Stimulated activated CD8-positive, alpha-beta memory T cell treated with anti-CD3 and anti-CD28 coated beads, Interleukin-4, amount 100 ng/mL, for 4 hours (primary cell): ENCODE measurements at regions not wholly inside any gene's neighbourhood (a gene's known extent, or its start where the extent isn't known, plus 50 kb on each side); places are given as distances from the start of the nearest gene placed in this dataset.
"Not testable (repeated sequence)": the region's sequence is repeated elsewhere in the genome, so short reads cannot be mapped to it uniquely, and the experiment has no call there.

Source experiments
- DNase-seq, 2 donors: peaks; one replicate each; pipeline ENCODE4 v3.0.0-alpha.2; 2020; ENCODE audit warnings: low read depth in 2 of 2, low spot score in 1 of 2

GRCh38 chr2:84057917-84058560 lies 401.0 kb downstream of the SUCLG1 start:
- DNase-seq: no peak

DNA sequence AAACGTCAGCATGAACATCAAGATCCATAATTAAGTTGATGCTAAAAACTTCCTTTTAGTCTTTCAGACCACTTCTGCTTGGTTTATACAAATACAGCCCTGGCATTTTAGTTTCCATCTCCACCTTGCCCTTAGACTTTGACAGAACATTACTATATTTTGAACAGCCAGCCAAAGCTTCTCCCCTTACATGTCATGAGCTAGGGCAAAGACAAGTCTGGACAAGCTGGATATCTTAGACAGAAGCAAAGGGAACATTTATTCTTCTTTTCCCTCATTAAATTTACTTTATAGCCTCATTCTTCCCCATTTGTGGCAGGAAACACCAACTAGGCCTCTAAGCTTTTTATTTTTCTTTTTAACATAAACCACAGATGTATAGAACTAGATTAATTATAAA lies 403.3 kb downstream of the SUCLG1 start:
- DNase-seq: no peak

DNA sequence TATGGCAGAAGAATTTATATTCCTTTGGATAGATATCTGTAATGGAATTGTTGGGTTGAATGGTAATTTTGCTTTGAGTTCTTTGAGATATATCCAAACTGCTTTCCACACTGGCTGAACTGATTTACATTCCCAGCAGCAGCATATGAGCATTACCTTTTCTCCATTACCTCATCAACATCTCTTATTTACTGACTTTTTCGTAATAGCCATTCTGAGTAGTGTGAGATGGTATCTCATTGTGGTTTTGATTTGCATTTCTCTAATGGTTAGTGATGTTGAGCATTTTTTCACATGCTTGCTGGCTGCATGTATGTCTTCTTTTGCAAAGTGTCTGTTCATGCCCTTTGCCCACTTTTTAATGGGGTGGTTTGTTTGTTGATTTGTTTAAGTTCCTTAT lies 404.5 kb downstream of the SUCLG1 start:
- not testable (repeated sequence) for DNase-seq

- no peak for DNase-seq
These were observed 406.2 kb downstream of the SUCLG1 start for GRCh38 chr2:84052913-84053312.

GRCh38 chr2:84052043-84052442 lies 407.0 kb downstream of the SUCLG1 start:
- DNase-seq: no peak

DNA sequence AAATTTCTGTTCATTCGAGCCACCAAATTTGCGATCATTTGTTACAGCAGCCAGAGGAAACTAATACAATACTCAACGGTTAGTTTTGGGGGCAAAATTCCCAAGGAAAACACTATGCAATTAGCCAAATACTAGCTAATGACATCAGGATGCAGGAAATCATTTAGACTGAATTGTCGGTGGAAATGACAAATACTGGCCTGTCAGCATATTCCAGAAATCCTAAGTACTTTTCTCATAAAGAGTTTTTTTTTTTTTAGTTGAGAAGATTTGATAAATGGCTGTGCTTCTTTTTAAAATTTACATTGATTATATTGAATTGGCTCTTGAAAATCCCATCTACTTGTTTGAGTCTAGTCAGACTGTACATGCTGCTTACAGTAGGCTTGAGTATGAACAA lies 410.1 kb downstream of the SUCLG1 start:
- DNase-seq: no peak

GRCh38 chr2:84041506-84041905 lies 417.6 kb downstream of the SUCLG1 start:
- no peak for DNase-seq

- no peak for DNase-seq
These were observed 418.8 kb downstream of the SUCLG1 start for GRCh38 chr2:84040281-84040680.

DNA sequence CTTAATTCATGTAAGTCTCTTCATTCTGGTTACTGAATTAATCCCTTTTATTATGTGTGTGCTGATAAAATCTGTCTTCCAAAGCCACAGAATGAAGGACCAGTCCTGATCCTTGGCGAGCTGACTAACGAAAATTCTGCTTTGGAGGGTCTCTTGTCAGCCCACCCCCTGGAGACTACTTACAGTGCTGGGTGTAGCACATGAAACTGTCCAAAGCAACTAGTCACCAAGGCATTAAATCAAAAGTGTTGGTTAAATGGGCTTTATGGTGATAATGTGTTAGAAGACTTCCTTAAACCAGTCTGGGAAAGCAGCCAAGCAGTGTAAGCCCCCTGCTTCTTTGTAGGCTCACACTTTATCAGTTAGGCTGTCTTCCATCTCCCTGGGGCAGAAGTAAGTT lies 420.2 kb downstream of the SUCLG1 start:
- DNase-seq: no peak

- no peak for DNase-seq
These were observed 425.6 kb downstream of the SUCLG1 start for GRCh38 chr2:84033347-84033974.

DNA sequence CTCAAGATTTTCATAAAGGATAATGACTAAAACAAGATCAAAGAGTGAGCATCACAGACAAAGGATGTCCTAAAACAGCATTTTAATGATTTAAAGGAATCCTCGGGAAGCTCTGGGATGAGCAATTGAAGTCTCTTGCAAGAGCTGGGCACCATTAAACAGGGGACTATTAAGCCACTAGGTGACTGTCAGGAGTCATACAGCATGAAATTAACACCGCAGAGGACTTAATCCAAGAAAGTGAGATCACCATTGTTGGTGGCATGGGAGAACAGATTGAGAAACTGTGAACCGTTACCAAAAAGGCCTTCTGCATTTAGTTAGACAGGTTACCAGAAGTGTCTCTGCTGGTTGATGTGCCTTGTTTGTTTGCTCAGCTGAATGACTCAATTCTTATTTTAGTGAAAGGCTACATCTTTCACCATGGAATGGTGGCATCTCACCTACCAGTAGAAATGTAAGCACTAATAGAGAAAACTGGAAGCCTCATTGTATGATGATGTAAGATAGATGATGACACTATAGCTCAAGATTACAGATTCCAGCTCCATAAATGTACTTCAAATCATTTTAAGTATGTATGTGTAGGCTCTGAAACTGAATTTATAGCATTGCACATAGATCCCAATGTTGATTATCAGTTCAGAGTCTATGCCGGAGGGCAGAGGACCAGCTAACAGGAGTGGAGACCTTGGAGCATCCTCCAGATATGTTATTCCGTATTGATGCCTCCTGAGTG lies 427.6 kb downstream of the SUCLG1 start:
- DNase-seq: no peak

GRCh38 chr2:84029903-84030575 lies 429.0 kb downstream of the SUCLG1 start:
- DNase-seq: no peak

DNA sequence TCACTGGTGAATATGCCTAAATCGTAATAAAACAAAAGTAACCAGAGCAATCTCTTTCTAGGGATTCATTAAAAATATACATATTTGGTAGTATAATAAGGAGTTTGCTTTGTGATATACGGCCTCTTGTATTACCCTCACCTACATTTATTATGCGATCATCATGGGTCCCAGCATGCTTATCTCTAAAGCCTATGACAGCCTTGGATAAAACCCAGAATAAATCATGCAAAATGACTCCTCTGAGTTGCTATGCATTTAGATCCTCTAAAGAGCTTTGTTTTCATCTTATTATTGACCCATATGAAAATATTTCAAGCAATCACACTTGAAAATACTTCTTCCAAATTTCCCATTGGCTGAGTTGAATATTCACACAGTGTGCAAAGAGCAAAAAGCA lies 432.3 kb downstream of the SUCLG1 start:
- no peak for DNase-seq

DNA sequence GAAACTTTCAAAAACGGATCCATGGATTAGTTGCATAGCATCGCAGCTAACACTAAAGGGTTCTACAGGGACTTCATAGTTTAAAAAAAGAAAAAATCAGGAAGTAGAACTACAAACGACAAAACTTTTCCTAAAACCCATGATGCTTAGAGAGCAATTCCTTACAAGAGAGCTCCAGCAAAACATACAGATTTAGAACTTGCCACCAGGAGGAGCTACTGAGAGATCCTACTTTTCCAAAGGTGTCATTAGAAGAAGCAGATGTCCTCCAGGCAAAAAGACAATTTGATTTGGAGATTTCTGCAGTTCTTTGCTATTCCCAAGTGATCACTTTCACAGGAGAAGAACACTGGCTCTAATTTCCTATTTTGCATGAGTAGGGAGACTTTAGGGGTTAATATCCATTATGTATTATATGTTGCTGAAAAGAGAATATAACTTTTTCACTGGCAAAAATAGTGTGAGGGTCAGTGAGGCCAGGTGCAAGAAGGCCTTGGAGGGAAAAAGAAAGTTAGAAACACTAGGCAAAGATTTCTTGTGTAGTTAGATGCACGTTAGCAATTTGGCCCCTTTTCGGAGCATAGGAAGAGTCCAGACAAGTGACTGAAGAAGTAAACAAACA lies 436.2 kb downstream of the SUCLG1 start:
- no peak for DNase-seq

DNA sequence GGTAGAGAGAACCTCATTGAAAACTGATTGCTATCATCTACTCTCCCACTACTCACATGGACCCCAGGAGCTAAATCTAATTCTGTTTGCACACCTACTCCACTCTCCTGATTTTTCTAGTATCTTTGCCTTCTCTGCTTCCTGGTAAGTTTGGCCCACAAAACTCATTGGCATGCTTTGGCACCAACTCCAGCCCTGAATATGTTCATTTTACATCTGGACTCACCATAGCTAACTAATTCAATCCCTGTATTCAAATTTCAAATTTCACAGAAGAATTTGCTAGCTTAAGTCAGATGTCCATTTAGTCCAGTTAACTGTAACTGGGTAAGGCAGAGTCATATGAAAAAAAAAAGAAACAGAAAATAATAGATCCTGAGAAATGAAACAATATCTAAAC lies 442.1 kb downstream of the SUCLG1 start:
- DNase-seq: no peak

- no peak for DNase-seq
These were observed 442.9 kb downstream of the SUCLG1 start for GRCh38 chr2:84016183-84016582.

DNA sequence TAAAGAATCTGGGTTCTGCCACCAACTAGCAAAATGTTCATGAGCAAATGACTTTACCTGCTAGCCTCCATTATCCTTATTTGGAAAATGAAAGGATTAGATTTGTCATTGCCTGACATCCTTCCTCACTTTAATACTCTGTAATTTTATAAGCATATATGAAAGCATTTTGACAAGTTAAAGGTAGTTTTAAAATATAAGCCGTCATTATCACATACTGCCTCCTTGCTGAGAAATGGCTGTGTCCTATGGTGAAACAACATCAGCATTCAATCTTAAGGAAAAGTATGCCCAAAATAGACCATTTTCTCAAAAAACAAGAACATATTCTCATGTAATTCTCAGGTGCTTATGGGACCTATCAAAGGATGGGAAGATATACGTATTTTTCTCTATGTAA lies 461.2 kb downstream of the SUCLG1 start:
- no peak for DNase-seq

DNA sequence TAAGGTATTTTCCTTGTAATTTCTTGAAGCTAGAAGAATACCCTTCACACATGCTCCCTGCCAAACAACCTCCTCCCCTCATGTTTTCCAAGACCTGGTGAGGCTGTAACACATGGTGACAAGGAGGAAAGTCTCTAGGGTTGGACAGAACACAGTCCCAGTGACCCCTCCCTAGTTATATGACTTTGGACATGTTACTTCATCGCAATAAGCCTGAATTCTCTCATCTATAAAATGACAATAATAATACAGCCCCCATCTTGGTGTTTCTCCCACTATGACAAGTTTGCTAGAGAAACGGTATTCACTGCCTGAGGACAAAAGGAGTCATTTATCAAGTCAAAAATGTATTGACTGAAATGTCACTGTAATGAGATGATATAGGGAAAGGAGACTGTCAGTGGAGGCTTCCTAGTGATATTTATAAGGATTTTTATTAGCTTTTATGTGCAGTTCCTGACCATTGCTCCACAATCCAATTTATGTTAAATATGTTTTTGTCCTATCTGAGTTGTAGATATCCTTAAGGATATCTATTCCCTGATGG lies 464.4 kb downstream of the SUCLG1 start:
- DNase-seq: no peak

DNA sequence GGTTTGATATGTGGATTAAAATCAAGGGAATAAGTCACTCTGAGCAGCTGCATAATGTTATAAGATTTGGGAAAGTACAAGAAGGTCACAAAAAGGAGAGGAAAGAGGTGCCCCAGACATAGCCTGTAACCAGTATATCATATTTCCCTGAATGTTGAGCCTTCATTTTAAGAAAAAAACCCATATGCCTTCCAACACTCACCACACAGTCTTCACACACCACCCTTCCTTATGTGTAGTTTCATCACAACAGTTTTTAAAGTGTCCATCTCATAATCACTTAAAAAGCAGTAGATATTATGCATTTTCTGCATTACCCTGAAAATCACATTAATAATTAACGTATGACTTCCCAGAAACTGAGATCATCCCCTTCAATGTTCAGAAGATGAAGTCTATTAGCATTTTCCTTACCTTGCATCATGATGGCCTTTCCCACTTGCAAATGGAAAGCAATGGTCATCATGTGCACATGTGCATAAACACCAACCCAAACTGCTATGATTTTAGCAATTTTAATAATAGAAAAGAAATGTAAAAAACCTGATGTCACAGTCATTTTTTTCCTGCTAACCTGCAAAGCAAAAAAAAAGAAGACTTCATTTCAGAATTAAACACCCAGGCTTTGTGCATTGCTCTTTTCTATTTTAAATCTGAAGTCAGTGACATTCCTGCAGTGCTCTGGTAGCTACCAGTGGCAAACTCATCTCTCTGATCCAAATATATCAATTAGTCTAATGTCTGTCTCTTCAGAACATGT lies 465.0 kb downstream of the SUCLG1 start:
- no peak for DNase-seq

DNA sequence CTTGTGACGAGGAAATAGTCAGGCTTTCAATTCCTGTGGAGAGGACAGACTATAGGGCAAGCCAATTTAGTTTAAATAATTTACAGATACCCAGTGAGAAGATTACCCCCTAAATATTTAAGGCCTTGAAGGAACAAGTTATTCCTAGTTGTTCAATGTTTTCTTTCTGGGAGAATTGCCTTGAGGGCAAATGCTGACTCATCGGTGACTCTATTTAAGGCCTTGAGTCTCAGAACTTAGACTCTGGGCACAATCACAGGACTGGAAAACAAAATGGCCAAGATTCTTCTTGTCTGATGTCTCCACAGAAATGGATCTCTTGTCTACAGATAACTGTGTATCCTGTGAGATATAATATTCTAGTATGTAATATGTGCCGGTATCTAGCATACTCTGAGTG lies 467.1 kb downstream of the SUCLG1 start:
- no peak for DNase-seq

- no peak for DNase-seq
These were observed 468.4 kb downstream of the SUCLG1 start for GRCh38 chr2:83990636-83991035.
